ENCODE measurements at regions not wholly inside any gene's neighbourhood (a gene's known extent, or its start where the extent isn't known, plus 50 kb on each side); places are given as distances from the start of the nearest gene placed in this dataset.
"Not testable (repeated sequence)": the region's sequence is repeated elsewhere in the genome, so short reads cannot be mapped to it uniquely, and the experiment has no call there.

GRCh38 chr5:166862581-166862980 lies 1428.9 kb upstream of the WWC1 start:
- no peak for DNase-seq (ENCODE audit: low spot score)

GRCh38 chr5:166865206-166865605 lies 1426.2 kb upstream of the WWC1 start:
- DNase-seq (ENCODE audit: low spot score) = no peak

- no peak for DNase-seq (ENCODE audit: low spot score)
These were observed 1411.0 kb upstream of the WWC1 start for GRCh38 chr5:166880456-166880855.

GRCh38 chr5:166881802-166882201 lies 1409.6 kb upstream of the WWC1 start:
- DNase-seq (ENCODE audit: low spot score) = no peak

GRCh38 chr5:166883016-166883415 lies 1408.4 kb upstream of the WWC1 start:
- no peak for DNase-seq (ENCODE audit: low spot score)

- no peak for DNase-seq (ENCODE audit: low spot score)
These were observed 1393.3 kb upstream of the WWC1 start for GRCh38 chr5:166898166-166898565.

- DNase-seq (ENCODE audit: low spot score) = no peak
These were observed 1392.1 kb upstream of the WWC1 start for GRCh38 chr5:166899343-166899742.

- DNase-seq (ENCODE audit: low spot score) = no peak
These were observed 1386.9 kb upstream of the WWC1 start for GRCh38 chr5:166904571-166904970.

GRCh38 chr5:166906991-166907713 lies 1384.3 kb upstream of the WWC1 start:
- DNase-seq (ENCODE audit: low spot score) = no peak

GRCh38 chr5:166909040-166909439 lies 1382.4 kb upstream of the WWC1 start:
- peak; percentile 29 for DNase-seq (ENCODE audit: low spot score)

GRCh38 chr5:166909926-166910325 lies 1381.5 kb upstream of the WWC1 start:
- DNase-seq (ENCODE audit: low spot score) = no peak

GRCh38 chr5:166910995-166911394 lies 1380.5 kb upstream of the WWC1 start:
- no peak for DNase-seq (ENCODE audit: low spot score)

GRCh38 chr5:166916021-166916420 lies 1375.4 kb upstream of the WWC1 start:
- no peak for DNase-seq (ENCODE audit: low spot score)

GRCh38 chr5:166926138-166926537 lies 1365.3 kb upstream of the WWC1 start:
- no peak for DNase-seq (ENCODE audit: low spot score)

- not testable (repeated sequence) for DNase-seq (ENCODE audit: low spot score)
These were observed 1364.5 kb upstream of the WWC1 start for GRCh38 chr5:166926806-166927475.

GRCh38 chr5:166936351-166936750 lies 1355.1 kb upstream of the WWC1 start:
- DNase-seq (ENCODE audit: low spot score) = no peak

GRCh38 chr5:166938071-166938470 lies 1353.4 kb upstream of the WWC1 start:
- DNase-seq (ENCODE audit: low spot score) = no peak

- no peak for DNase-seq (ENCODE audit: low spot score)
These were observed 1348.5 kb upstream of the WWC1 start for GRCh38 chr5:166942948-166943347.

- DNase-seq (ENCODE audit: low spot score) = no peak
These were observed 1344.4 kb upstream of the WWC1 start for GRCh38 chr5:166947045-166947444.

- DNase-seq (ENCODE audit: low spot score) = no peak
These were observed 1342.8 kb upstream of the WWC1 start for GRCh38 chr5:166948679-166949078.

- DNase-seq (ENCODE audit: low spot score) = no peak
These were observed 1339.4 kb upstream of the WWC1 start for GRCh38 chr5:166952048-166952447.

GRCh38 chr5:166957782-166958181 lies 1333.7 kb upstream of the WWC1 start:
- DNase-seq (ENCODE audit: low spot score) = no peak

GRCh38 chr5:166959766-166960165 lies 1331.7 kb upstream of the WWC1 start:
- no peak for DNase-seq (ENCODE audit: low spot score)

GRCh38 chr5:166961028-166961427 lies 1330.4 kb upstream of the WWC1 start:
- peak; percentile 23 for DNase-seq (ENCODE audit: low spot score)

Measured in RKO (cell line).